Right atrium auricular region (tissue), 2 donors: ENCODE measurements at regions not wholly inside any gene's neighbourhood (a gene's known extent, or its start where the extent isn't known, plus 50 kb on each side); places are given as distances from the start of the nearest gene placed in this dataset.
A peak's percentile ranks its signal among the peaks of the same experiment; 100 is the strongest.
"Not testable (repeated sequence)": the region's sequence is repeated elsewhere in the genome, so short reads cannot be mapped to it uniquely, and the experiment has no call there.

Source experiments
- DNase-seq: peaks from one replicate; pipeline ENCODE4 v3.0.0-alpha.2; 2019; ENCODE audit warnings: low spot score
- H3K27ac ChIP-seq, 2 donors: fragments of 200-600 bp; sonication (generic); 1 replicate in 1 of 2; 2 replicates in 1 of 2; pipeline ENCODE4 v1.5.1; 2016 to 2019
- H3K27me3 ChIP-seq, 2 donors: fragments of 200-600 bp; sonication (generic); one replicate each; pipeline versions ENCODE4 v1.5.1 to v1.6.0; 2017 to 2019
- H3K36me3 ChIP-seq: fragments of 200-600 bp; sonication (generic); one replicate; pipeline ENCODE4 v1.5.1; 2016
- H3K4me1 ChIP-seq, 2 donors: fragments of 200-600 bp; sonication (generic); one replicate each; pipeline versions ENCODE4 v1.5.1 to v1.6.0; 2017 to 2019
- H3K4me3 ChIP-seq, 2 donors: fragments of 200-600 bp; sonication (generic); 1 replicate in 1 of 2; 2 replicates in 1 of 2; pipeline ENCODE4 v1.5.1; 2017 to 2019; ENCODE audit warnings: mild to moderate bottlenecking in 1 of 2, moderate library complexity in 1 of 2
- H3K9me3 ChIP-seq, 2 donors: fragments of 200-600 bp; sonication (generic); one replicate each; pipeline ENCODE4 v1.5.1; 2019
- TF ChIP-seq, protein P1 (sequence below), 2 donors: fragments of 200-600 bp; sonication (generic); IDR thresholded peaks; one replicate each; pipeline ENCODE4 v1.5.1; 2019; ENCODE audit warnings: antibody characterized with exemption in 2 of 2

GRCh38 chr15:95626501-95627361 lies 703.8 kb upstream of the NR2F2 start:
- TF ChIP-seq, protein P1, sequence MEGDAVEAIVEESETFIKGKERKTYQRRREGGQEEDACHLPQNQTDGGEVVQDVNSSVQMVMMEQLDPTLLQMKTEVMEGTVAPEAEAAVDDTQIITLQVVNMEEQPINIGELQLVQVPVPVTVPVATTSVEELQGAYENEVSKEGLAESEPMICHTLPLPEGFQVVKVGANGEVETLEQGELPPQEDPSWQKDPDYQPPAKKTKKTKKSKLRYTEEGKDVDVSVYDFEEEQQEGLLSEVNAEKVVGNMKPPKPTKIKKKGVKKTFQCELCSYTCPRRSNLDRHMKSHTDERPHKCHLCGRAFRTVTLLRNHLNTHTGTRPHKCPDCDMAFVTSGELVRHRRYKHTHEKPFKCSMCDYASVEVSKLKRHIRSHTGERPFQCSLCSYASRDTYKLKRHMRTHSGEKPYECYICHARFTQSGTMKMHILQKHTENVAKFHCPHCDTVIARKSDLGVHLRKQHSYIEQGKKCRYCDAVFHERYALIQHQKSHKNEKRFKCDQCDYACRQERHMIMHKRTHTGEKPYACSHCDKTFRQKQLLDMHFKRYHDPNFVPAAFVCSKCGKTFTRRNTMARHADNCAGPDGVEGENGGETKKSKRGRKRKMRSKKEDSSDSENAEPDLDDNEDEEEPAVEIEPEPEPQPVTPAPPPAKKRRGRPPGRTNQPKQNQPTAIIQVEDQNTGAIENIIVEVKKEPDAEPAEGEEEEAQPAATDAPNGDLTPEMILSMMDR (IDR thresholded peaks at IDR 0.05): no peak
- Histone ChIP-seq H3K27me3 (no peaks in the 10 kb centered on the region), H3K4me3 (no peak overlapping the region), H3K9me3 (no peaks in the 10 kb centered on the region), H3K36me3 (no peaks in the 10 kb centered on the region), H3K27ac (peak overlapping the region in 1 of 2 donors; percentile 40), H3K4me1 (no peaks in the 10 kb centered on the region)
- no peak for DNase-seq

DNA sequence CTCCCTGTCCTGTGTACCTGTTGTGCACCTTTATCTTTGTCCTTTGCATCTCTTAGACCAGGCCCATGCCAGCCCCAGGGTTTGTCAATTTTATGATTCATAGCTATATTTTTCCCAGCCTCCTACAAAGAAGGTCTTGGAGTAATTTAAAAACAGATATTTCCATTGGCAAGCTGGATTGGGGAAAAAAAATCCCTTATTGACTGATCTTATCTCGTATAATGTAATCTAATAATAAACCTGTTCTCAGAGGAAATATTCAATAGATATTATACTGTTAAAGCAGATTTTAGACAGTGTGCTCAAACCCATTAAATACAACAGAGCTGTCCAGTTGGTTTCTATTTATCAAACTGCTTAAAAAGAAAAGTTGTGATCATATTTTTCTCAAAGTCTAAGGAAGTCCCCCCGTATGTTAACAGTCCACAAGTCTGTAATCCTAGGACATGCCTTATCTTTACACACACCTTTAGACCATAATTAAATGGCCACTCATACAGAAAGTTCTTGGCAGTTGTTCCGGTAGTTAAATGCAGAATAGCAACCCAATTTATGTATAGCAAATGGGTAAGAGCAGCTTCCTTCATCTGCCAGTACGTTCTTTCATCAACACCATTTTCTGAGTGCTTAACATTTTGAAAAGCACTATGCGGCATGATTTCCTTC lies 700.9 kb upstream of the NR2F2 start:
- DNase-seq: no peak
- Histone ChIP-seq H3K4me3 (no peak overlapping the region), H3K9me3 (no peaks in the 10 kb centered on the region), H3K36me3 (no peaks in the 10 kb centered on the region), H3K4me1 (no peaks in the 10 kb centered on the region), H3K27me3 (no peaks in the 10 kb centered on the region), H3K27ac (no peak overlapping the region)
- TF ChIP-seq, protein P1 (IDR thresholded peaks at IDR 0.05): no peak

- H3K27ac ChIP-seq: no peak overlapping the region
- TF ChIP-seq, protein P1 (IDR thresholded peaks at IDR 0.05): no peak
Measured at GRCh38 chr15:95630683-95631082, 699.8 kb upstream of the NR2F2 start.

DNA sequence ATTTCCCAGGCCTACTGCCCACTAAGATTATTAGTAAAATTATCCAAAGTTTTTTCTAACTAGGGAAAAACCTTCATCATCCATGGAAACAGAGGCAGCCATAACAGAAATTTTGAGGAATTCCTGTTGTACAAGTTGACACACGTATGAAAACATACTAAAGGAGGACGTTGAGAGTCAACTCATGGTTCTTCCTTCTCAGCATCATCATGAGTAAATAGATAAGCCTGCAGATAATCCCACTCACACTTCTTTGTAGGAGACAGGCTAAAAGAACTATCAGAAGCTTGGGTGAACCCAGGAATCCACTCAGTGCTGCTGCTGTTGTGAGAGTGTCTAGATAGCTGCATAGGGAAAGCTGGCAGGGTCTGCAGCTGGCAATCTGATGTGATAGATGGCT lies 694.8 kb upstream of the NR2F2 start:
- Histone ChIP-seq H3K4me1 (no peaks in the 10 kb centered on the region), H3K27me3 (no peaks in the 10 kb centered on the region), H3K4me3 (no peak overlapping the region), H3K27ac (no peak overlapping the region), H3K36me3 (no peaks in the 10 kb centered on the region), H3K9me3 (no peaks in the 10 kb centered on the region)
- DNase-seq: no peak
- TF ChIP-seq, protein P1 (IDR thresholded peaks at IDR 0.05): no peak

More at GRCh38 chr15:95630683-95631082, 699.8 kb upstream of the NR2F2 start:
- Histone ChIP-seq H3K4me3 (no peak overlapping the region), H3K27me3 (no peaks in the 10 kb centered on the region), H3K36me3 (no peaks in the 10 kb centered on the region), H3K9me3 (no peaks in the 10 kb centered on the region), H3K4me1 (no peaks in the 10 kb centered on the region)
- DNase-seq: no peak

DNA sequence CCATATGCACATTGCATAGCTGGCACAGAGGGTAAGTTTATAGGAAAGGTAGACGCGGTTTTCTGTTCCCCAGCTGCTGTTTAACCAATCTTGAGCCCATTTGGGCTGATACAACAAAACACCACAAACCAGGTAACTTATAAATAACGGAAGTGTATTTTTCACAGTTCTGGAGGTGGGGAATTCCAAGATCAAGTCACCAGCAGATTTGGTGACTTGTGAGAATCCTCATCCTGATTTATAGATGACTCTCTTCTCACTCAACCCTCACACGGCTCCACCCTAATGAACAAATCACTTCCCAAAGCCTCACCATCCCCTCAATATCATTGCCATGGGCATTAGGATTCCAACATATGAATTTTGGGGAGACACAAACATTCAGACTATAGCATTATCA lies 694.4 kb upstream of the NR2F2 start:
- no peaks in the 10 kb centered on the region for H3K36me3 ChIP-seq
- H3K27ac ChIP-seq: no peak overlapping the region
- no peaks in the 10 kb centered on the region for H3K27me3 ChIP-seq
- no peaks in the 10 kb centered on the region for H3K9me3 ChIP-seq
- no peak overlapping the region for H3K4me3 ChIP-seq
- no peaks in the 10 kb centered on the region for H3K4me1 ChIP-seq
- DNase-seq: no peak
- TF ChIP-seq, protein P1 (IDR thresholded peaks at IDR 0.05): no peak

GRCh38 chr15:95637234-95637633 lies 693.3 kb upstream of the NR2F2 start:
- H3K4me3 ChIP-seq, H3K4me1 ChIP-seq, H3K27ac ChIP-seq, DNase-seq, H3K36me3 ChIP-seq, H3K27me3 ChIP-seq, H3K9me3 ChIP-seq: not testable (repeated sequence)
